Common myeloid progenitor, CD34-positive (primary cell): ENCODE measurements at regions not wholly inside any gene's neighbourhood (a gene's known extent, or its start where the extent isn't known, plus 50 kb on each side); places are given as distances from the start of the nearest gene placed in this dataset.
"Not testable (repeated sequence)": the region's sequence is repeated elsewhere in the genome, so short reads cannot be mapped to it uniquely, and the experiment has no call there.

Experiments
- CTCF ChIA-PET: fragments of 350-600 bp; sonication (Branson Sonifier 250); formaldehyde crosslinking; loops from one replicate; lab custom pipeline; 2021; ENCODE audit warnings: antibody characterized with exemption; lab: Charles Lee
- POLR2A ChIA-PET: fragments of 350-600 bp; sonication (Branson Sonifier 250); formaldehyde crosslinking; loops from one replicate; lab custom pipeline; 2021; ENCODE audit warnings: antibody characterized with exemption; lab: Charles Lee
- DNase-seq, 3 donors: peaks; one replicate each; pipeline versions ENCODE4 v3.0.0 to v3.0.0-alpha.2; 2013
- H3K27ac ChIP-seq, 2 experiments: 1 replicate in 1 of 2; 2 replicates in 1 of 2; pipeline ENCODE4 v1.7.0; 2013; ENCODE audit warnings: inconsistent platforms in 2 of 2, low read length in 2 of 2, mild to moderate bottlenecking in 2 of 2, low read depth in 1 of 2, moderate library complexity in 1 of 2; ENCODE audit not compliant: severe bottlenecking in 2 of 2, insufficient read depth in 1 of 2, poor library complexity in 1 of 2
- H3K27me3 ChIP-seq, 5 experiments: replicated peaks in 2 of 5; 1 replicate in 3 of 5; 2 replicates in 2 of 5; pipeline versions ENCODE4 v1.6.1 to v1.7.0; 2013; ENCODE audit warnings: low read length in 4 of 5, mild to moderate bottlenecking in 2 of 5, moderate library complexity in 2 of 5, inconsistent platforms in 1 of 5; ENCODE audit not compliant: insufficient read depth in 5 of 5, control insufficient read depth in 4 of 5
- H3K36me3 ChIP-seq, 4 experiments: 1 replicate in 2 of 4; 2 replicates in 2 of 4; pipeline versions ENCODE4 v1.6.1 to v1.7.0; 2013; ENCODE audit warnings: low read length in 3 of 4, control low read depth in 1 of 4, mild to moderate bottlenecking in 1 of 4; ENCODE audit not compliant: control insufficient read depth in 4 of 4, insufficient read depth in 4 of 4
- H3K4me1 ChIP-seq, 4 experiments: 1 replicate in 3 of 4; 2 replicates in 1 of 4; pipeline versions ENCODE4 v1.6.1 to v1.7.1; 2013; ENCODE audit warnings: low read length in 3 of 4, mild to moderate bottlenecking in 3 of 4, control low read depth in 1 of 4, inconsistent platforms in 1 of 4, moderate library complexity in 1 of 4; ENCODE audit not compliant: control insufficient read depth in 4 of 4, insufficient read depth in 4 of 4; ENCODE audit errors: control extremely low read depth in 1 of 4
- H3K4me3 ChIP-seq, 7 experiments: 1 replicate in 4 of 7; 2 replicates in 3 of 7; pipeline versions ENCODE4 v1.5.1 to v1.7.0; 2013; ENCODE audit warnings: mild to moderate bottlenecking in 7 of 7, low read length in 6 of 7, moderate library complexity in 6 of 7, inconsistent platforms in 2 of 7, low read depth in 2 of 7, control low read depth in 1 of 7; ENCODE audit not compliant: insufficient read depth in 4 of 7, control insufficient read depth in 1 of 7; ENCODE audit errors: extremely low read depth in 1 of 7
- H3K9me3 ChIP-seq, 5 experiments: 1 replicate in 4 of 5; 2 replicates in 1 of 5; pipeline versions ENCODE4 v1.6.1 to v1.7.1; 2013; ENCODE audit warnings: low read length in 4 of 5, mild to moderate bottlenecking in 2 of 5, inconsistent platforms in 1 of 5, low read depth in 1 of 5, moderate library complexity in 1 of 5; ENCODE audit not compliant: control insufficient read depth in 4 of 5, insufficient read depth in 2 of 5; ENCODE audit errors: control extremely low read depth in 1 of 5
- WGBS: methylation state at CpG from one replicate; pipeline ENCODE4 v1.1.5; 2013; ENCODE audit not compliant: insufficient coverage; 5-methylcytosine and 5-hydroxymethylcytosine counted together

DNA sequence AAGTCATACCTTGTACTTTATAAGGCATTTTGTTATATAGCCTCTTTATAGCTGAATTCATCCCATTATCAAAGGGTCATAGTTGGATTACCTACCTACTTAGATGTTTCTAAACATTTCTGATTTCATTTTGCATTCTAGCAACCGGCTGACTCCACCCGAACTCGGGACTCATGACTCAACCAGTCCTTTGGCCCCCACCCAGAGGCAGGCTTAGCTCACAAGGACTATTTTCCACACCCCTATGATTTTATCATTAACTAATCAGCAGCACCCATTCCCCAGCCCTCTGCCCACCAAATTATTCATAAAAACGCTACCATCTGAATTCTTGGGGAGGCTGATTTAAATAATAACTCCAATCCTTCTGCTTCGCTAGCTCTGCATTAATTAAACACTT, 79.9 kb upstream of the EGFL6 start:
- POLR2A ChIA-PET: no interaction called here

DNA sequence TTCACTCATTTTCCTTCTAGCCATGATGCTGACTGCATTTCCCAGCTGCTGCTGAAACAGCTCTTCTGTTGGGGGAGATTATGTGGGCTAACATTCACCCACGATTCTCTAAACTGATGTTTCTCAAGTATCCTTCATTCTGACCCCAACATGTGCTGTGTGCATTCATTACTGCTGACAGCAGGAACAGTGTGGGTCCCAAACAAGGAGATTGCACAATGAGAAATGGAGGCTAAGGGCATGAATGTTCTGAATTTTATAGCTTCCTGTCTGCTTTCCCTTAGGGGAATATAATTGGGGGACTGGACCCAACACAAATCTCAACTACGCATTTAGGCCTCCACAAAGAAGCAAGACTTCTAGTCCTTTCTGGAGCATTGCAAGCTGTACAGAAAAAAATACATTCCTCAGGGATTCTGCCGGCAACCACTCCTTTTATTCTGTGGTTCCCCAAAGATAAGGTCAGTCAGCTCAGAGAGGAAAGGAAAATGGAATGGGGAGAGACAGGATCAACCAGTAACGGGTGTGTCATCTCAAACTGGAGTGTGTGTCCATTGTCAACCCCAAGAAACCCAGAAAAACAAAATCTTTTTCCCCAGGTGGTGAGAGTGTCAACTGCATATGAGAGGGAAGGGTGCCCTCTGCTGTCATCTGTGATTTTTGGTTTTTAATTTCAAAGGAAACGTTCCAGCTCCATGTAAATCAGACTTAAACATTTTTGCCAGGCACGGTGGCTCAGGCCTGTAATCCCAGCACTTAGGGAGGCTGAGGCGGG, 81.5 kb upstream of the EGFL6 start:
- Histone ChIP-seq H3K4me1 (peaks cover 9 to 11% (median 10%) of the 10 kb centered on the region in 4 experiments), H3K9me3 (no peaks in the 10 kb centered on the region), H3K27ac (no peak overlapping the region), H3K4me3 (peak overlapping the region in 1 of 7 experiments; percentile 11), H3K36me3 (no peaks in the 10 kb centered on the region), H3K27me3 (peaks cover 0 to 3% (median 0%) of the 10 kb centered on the region in 5 experiments)
- peak; percentile 61 to 77 (median 72) for DNase-seq
- WGBS: 75% methylated on average over 2 of the region's 7 CpGs
- ChIA-PET POLR2A (interaction anchor here (1.2 kb wide), 1 partner anchor 513 kb away, joined by 5 read pairs; the partner anchor contains the start of gene TMSB4X), CTCF (interaction anchor here (0.7 to 3.7 kb wide), 18 partner anchors 12 to 541 kb away, joined by 3 to 23 read pairs (median 3); no protein-coding TSS in a partner anchor)

More for the DNA sequence above, 79.9 kb upstream of the EGFL6 start:
- DNase-seq: no peak
- CTCF ChIA-PET: interaction anchor here (1.0 to 3.7 kb wide), 3 partner anchors 516 to 675 kb away, joined by 3 to 23 read pairs (median 4); no protein-coding TSS in a partner anchor
- Histone ChIP-seq H3K27ac (no peak overlapping the region), H3K27me3 (peaks cover 0 to 3% (median 0%) of the 10 kb centered on the region in 5 experiments), H3K36me3 (no peaks in the 10 kb centered on the region), H3K4me3 (no peak overlapping the region), H3K4me1 (peaks cover 9 to 11% (median 10%) of the 10 kb centered on the region in 4 experiments), H3K9me3 (no peaks in the 10 kb centered on the region)
- 74% methylated on average over 5 of the region's 5 CpGs for WGBS

DNA sequence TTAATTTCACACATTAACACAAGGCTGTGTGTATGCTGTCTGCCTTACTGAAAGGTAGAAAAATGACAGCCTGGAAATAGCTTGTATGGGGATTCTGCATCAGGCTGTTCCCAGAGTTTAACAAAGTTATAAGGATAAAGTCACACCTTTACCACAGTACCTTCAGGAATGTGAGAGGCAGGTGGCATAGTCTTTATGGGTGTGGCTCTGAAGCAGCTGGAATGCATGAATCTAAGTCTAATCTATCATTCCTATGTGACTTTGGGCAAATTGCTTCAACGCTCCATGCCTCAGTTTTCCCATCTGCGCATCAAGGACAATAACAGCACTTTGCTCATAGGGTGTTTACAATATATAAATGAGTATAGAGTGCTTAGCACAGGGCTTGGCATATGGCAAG, 84.2 kb upstream of the EGFL6 start:
- ChIA-PET POLR2A (no interaction called here), CTCF (interaction anchor here (1.2 to 3.8 kb wide), 2 partner anchors 539 to 671 kb away, joined by 3 to 18 read pairs; no protein-coding TSS in a partner anchor)
- peaks cover 0 to 3% (median 0%) of the 10 kb centered on the region in 5 experiments for H3K27me3 ChIP-seq
- 100% methylated on average over 1 of the region's 2 CpGs for WGBS
- H3K4me1 ChIP-seq: peaks cover 9 to 11% (median 10%) of the 10 kb centered on the region in 4 experiments
- H3K27ac ChIP-seq: no peak overlapping the region
- H3K4me3 ChIP-seq: no peak overlapping the region
- no peaks in the 10 kb centered on the region for H3K9me3 ChIP-seq
- no peak for DNase-seq
- no peaks in the 10 kb centered on the region for H3K36me3 ChIP-seq

DNA sequence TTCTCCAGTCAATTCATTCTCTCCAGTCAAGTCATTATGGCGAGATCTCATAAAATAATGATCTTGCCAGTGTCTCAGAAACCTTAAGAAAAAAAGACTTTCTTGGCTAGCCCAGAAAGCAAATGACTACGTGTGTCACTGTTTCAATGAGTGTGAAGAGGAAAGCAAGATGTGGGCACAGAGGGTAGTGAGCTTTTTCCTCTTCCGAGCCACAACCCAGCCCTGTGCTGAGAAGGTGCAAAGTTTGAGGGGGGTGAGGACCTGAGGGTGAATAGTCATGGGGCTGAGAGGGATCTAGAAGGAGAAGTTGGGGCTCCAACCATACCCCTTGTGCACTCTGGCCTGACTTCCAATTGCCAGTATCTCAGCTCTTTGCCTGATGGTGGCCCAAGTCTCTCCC, 85.6 kb upstream of the EGFL6 start:
- Histone ChIP-seq H3K4me1 (peaks cover 9 to 11% (median 10%) of the 10 kb centered on the region in 4 experiments), H3K4me3 (no peak overlapping the region), H3K9me3 (no peaks in the 10 kb centered on the region), H3K27me3 (peaks cover 0 to 8% (median 0%) of the 10 kb centered on the region in 5 experiments), H3K27ac (no peak overlapping the region), H3K36me3 (no peaks in the 10 kb centered on the region)
- ChIA-PET CTCF (interaction anchor here (1.4 to 3.8 kb wide), 2 partner anchors 515 to 537 kb away, joined by 3 to 18 read pairs; no protein-coding TSS in a partner anchor), POLR2A (no interaction called here)
- WGBS: 92% methylated on average over 2 of the region's 3 CpGs
- no peak for DNase-seq

DNA sequence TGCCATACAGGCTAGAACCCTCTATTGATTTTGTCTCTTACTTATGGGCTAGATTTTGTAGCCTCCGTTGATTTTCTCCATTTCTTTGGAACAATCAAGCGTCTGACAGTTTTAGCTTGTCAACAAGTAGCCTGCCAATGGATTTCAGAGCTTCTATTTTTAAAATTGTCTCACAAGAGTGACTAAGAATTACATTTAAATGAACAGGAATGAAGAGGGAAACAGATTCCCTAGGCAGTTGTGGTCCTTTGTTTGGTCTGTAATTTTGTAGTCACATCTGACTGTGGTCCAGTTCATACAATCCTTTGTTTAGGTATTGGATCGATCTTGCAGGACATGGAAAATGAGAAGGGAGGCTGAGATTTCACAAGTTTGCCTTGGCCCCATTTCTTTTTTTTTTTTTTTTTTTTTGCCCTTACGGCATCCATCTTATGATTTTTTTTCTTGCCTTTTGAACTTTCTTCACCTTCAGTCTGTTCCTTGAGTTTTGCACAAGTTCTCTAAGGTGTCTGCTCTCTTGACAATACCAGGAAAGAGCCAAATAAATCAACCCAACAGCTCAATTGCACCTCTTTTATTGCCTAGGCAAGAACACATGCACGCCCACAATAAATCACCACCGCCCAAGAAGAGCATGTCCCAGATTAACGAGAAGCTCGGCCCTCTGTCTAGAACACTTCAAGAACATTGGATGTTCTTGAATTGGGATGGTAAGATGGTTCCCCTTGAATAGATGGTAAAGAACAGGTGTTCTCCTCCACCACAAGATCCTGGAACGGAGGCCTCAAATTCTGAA, 86.5 kb upstream of the EGFL6 start:
- 95% methylated on average over 6 of the region's 9 CpGs for WGBS

DNA sequence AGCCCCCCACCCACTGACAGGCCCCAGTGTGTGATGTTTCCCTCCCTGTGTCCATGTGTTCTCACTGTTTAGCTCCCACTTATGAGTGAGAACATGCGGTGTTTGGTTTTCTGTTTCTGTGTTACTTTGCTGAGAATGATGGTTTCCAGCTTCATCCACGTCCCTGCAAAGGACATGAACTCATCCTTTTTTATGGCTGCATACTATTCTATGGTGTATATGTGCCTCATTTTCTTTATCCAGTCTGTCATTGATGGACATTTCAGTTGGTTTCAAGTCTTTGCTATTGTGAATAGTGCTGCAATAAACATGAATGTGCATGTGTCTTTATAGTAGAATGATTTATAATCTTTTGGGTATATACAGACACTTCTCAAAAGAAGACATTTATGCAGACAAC, 88.6 kb upstream of the EGFL6 start:
- CTCF ChIA-PET, H3K4me1 ChIP-seq, H3K4me3 ChIP-seq, H3K36me3 ChIP-seq, DNase-seq, H3K9me3 ChIP-seq, H3K27me3 ChIP-seq, POLR2A ChIA-PET, H3K27ac ChIP-seq: not testable (repeated sequence)
- WGBS: no CpG with 5 or more reads among the region's 2 CpGs

More for the DNA sequence above, 86.5 kb upstream of the EGFL6 start:
- H3K27ac ChIP-seq: no peak overlapping the region
- POLR2A ChIA-PET: no interaction called here
- H3K4me1 ChIP-seq: peaks cover 8 to 10% (median 8%) of the 10 kb centered on the region in 4 experiments
- peaks cover 0 to 8% (median 0%) of the 10 kb centered on the region in 5 experiments for H3K27me3 ChIP-seq
- CTCF ChIA-PET: interaction anchor here (1.4 to 3.8 kb wide), 2 partner anchors 514 to 536 kb away, joined by 3 to 18 read pairs; no protein-coding TSS in a partner anchor
- H3K9me3 ChIP-seq: no peaks in the 10 kb centered on the region
- no peak overlapping the region for H3K4me3 ChIP-seq
- DNase-seq: no peak
- no peaks in the 10 kb centered on the region for H3K36me3 ChIP-seq
